Right ventricle myocardium inferior (tissue), 1 donor: ENCODE measurements at regions not wholly inside any gene's neighbourhood (a gene's known extent, or its start where the extent isn't known, plus 50 kb on each side); places are given as distances from the start of the nearest gene placed in this dataset.
"Not testable (repeated sequence)": the region's sequence is repeated elsewhere in the genome, so short reads cannot be mapped to it uniquely, and the experiment has no call there.

Experiments used
- ATAC-seq: fragments of 200-7000 bp; cut with Tn5 transposase; one replicate; pipeline ENCODE4 v1.9.1; 2020; ENCODE audit warnings: mild to moderate bottlenecking, moderate library complexity
- DNase-seq: peaks from one replicate; pipeline ENCODE4 v3.0.0; 2021; ENCODE audit errors: missing footprints
- intact Hi-C: fragments of 100-400 bp; cut with DNase I; formaldehyde crosslinking; loops from one replicate; pipeline ENCODE4 v1.11.0; 2022
- donor health status: DM: no; HTN: yes; CAD: no; lungs with severe emphysema.

DNA sequence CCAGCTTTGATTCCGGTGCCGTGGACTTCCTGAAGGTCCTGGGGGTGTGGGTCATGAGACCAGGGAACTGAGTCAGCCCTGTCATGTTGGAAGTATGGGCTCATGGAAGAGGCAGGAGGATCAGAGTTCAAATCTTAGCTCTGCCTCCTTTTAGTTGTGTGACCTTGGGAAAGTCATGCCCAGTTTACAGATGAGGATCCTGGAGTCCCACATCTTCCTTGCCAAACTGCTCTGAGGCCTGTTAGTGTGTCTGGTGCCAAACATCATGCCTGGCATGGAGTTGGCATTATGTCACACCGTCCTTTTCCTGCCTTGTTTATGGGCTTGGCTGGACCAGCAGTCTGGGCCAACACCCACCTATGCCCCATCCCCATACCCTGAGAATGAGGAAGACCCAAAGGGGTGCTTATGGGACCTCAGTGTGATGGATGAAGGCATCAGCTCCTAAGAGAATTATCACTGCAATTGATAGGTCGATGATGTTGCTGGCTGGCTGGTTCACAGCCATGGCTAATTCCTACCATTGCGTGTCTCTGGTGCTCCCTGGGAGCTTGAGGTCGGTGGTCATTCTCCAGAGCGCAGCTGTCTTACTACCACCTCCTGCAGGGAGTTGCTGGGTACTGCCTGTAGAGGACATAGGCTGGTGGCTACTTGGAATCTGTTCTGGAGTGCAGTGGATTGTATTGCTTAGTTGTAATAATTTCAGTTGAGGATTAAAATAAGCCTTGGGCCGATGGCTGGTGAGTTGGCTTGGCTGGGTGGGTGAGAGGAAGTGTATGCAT lies 140.5 kb upstream of the PITX1 start:
- DNase-seq (no peak), ATAC-seq (no peak)
- intact Hi-C loops, result no loop called here

DNA sequence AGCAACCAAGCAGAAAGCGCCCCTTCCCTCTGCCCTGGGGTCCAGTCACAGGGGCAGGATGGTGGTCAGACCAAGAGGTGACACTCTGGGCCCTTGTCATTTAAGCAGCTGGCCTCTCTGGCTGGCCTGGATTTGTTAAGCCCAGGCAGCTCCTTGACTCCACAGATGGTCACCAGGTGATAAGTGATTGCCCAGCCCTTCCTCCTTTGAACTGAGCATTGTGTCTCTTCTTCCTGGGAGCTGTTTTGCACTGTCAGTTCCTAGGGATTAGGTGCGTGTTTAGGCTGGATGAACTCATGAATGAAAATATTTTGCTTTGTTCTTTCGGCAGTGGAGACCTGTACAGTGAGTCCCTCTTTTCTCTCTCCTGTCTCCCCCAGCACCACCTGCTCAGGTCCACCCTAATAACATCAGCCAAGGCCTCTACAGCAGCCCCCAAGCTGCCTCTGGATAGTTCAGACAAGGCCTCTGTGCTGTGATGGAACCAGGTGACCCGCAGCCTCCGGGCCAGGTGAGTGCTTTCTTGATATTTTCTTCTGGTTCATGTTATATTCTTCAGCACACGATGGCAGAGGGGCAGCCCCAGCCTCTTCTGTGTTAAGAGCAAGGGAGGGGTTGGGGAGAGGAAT lies 139.7 kb upstream of the PITX1 start:
- no peak for ATAC-seq
- DNase-seq, result no peak
- intact Hi-C loops, result no loop called here

DNA sequence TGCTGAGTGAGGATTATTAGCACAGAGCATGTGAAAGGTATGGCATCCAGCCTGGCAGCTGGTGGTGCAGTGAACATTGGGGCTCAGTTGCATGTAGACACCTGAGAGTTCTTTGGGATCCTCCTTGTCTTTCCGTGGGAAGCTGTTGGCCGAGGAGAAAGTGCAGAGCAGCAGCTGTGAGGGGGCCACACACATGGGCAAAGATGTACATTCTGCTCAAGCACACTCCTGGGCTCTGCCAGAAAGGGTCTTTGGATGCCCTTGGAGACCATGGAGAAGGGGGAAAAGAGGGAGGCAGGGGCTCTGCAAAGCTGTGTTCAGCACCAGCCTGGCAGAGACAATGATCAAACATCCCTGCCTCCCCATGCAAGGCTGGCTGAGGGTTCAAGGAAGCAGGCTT lies 138.7 kb upstream of the PITX1 start:
- ATAC-seq, result no peak
- intact Hi-C loops, result no loop called here
- no peak for DNase-seq

DNA sequence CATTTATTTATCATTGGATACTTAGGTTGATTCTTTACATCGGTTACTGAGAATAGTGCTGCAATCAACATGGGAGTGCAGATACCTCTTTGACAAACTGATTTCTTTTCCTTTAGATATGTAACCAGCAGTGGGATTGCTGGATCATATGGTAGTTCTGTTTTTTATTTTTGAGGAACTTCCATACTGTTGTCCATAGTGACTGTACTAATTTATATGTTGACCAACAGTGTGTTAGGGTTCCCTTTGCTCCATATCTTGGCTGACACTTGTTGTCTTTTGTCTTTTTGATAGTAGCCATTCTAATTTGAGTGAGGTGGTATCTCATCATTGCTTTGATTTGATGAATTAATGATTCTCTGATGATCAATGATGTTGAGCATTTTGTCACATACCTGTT lies 137.3 kb upstream of the PITX1 start:
- DNase-seq (no peak), ATAC-seq (no peak)
- intact Hi-C loops, result no loop called here

DNA sequence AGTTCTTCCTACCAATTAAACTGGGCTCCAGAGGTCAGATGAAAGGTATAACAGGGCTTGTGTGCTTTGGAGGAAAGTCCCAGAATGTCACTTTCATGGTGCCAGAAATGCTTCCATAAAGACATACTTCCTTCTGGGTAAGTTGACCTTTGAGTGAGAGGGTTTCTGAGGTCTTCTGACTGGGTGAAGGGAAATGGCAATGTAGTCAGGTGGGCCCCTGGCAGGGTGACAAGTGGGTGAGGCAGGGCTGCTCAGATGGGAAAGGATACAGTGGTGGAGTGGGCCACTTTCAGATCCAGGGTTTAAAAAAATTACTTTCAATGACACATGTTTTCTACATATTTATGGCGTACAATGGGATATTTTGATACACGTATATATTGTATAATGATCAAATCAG lies 136.5 kb upstream of the PITX1 start:
- intact Hi-C loops, result no loop called here
- DNase-seq (no peak), ATAC-seq (no peak)

DNA sequence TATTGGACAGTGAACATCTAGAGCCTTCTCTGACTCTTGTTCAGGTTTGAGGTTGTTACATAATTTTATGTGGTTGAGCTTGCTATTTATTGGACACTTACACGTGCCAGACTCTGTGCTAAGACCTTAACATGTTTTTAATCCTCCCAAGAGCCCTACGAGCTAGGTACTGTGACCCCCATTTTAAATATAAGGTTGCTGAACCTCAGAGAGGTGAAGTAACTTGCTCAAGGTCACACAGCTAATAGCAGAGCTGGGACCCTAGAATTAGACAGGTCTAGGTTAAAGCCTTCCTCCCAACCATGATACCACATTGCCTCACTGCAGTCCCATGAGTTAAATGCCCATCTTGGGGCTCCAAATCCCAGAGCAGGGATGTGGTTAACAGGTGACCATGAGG lies 135.7 kb upstream of the PITX1 start:
- no peak for DNase-seq
- ATAC-seq, result no peak
- intact Hi-C loops, result no loop called here

DNA sequence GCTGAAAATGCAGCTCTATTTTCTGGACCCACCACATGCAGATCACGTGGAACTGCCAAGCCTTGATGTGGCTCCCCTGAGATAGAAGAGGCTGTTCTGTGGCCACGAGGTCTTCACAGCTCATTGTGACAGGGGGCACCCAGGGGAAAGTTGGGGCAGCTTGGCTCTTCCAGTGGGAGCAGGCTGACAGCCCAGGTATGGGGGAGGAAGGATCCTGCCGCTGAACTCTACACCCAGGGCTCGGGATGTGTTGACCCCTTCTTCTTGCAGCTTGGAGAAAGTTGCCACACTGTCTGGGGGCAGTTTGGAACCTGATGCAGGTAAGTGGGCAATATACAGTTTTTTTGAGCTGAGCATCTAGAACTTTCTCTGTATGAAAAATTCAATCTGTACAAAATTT lies 133.6 kb upstream of the PITX1 start:
- ATAC-seq (no peak), DNase-seq (no peak)
- intact Hi-C loops, result no loop called here

DNA sequence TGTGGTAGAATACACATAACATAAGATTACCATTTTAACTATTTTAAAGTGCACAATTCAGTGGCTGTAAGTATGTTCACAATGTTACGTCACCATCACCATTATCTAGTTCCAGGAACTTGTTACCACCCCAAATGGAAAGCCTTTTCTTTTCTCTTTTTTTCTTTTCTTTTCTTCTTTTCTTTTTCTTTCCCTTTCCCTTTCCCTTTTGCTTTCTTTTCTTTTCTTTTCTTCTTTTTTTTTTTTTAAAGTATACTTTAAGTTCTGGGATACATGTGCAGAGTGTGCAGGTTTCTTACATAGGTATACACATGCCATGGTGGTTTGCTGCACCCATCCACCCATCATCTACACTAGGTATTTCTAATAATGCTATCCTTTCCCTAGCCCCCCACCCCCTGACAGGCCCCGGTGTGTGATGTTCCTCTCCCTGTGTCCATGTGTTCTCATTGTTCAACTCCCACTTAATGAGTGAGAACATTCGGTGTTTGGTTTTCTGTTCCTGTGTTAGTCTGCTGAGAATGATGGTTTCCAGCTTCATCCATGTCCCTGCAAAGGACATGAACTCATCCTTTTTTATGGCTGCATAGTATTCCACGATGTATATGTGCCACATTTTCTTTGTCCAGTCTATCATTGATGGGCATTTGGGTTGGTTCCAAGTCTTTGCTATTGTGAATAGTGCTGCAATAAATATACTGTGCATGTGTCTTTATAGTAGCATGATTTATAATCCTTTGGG lies 131.0 kb upstream of the PITX1 start:
- intact Hi-C loops, ATAC-seq, DNase-seq: not testable (repeated sequence)

DNA sequence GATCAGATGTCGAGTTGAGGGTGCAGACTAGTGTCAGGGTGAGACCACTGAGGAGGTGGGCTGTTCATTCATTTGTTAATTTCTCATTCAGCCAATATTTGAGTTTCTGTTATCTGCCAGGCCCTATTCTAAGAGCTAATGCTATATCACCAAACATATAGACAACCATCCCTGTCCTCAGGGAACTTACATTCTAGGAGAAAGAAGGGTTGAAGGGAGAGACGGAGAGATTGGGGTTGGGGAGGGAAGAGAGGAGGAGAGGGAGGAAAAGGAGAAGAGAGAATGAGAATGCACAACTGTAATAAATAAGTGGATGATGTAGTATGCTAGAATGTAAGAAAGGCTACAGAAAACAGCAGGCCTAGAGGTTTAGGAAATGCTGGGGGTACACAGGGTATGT lies 129.9 kb upstream of the PITX1 start:
- intact Hi-C loops, result no loop called here
- ATAC-seq, result no peak
- no peak for DNase-seq

DNA sequence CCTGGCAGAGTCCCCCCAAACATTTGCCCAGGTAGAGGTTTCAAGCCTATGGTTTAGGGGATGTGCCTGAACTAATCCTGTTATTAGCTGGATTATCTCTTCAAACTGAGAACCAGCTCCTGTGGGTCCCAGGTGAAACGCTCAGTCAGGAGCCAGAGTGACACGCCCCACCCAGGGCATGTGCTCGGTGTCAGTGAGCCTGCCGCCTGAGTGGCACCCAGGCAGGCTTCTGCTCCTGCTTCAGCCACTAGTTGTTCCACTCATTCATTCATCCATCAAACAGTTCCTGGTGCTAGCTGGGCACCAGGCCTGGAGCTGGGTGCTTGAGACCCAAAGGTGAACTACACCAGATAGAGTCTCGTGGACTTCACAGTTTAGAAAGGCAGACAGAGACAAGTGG lies 129.4 kb upstream of the PITX1 start:
- no peak for DNase-seq
- intact Hi-C loops, result no loop called here
- ATAC-seq, result no peak

DNA sequence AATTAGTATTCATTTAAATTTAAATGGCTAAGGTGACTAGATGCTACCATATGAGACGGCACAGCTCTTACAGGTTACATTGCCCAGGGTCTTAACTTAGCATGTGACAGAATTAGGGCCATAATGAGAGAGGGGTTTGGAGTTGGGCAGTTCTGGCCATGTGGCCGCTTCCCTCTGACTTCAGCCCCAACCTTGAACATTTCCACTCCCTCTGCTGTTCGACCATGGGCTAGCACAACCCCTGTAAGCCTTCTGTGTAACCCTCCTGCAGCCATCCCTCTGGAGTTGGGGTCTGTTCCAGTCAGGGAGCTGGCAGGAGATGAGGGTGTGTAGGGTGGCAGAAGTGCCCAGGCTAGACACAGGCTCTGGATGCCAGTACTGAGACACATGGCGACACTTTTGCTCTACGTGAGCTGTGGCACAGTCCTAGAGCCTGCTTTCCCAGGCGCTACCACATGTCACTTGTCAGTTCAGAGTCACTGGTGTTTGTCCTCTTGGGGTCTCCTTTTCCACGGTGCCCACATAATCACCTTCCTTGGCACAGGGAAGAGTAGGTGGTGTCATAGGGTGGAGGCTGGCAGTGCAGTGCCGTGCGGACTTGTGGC lies 128.7 kb upstream of the PITX1 start:
- ATAC-seq, result no peak
- intact Hi-C loops, result no loop called here
- no peak for DNase-seq

DNA sequence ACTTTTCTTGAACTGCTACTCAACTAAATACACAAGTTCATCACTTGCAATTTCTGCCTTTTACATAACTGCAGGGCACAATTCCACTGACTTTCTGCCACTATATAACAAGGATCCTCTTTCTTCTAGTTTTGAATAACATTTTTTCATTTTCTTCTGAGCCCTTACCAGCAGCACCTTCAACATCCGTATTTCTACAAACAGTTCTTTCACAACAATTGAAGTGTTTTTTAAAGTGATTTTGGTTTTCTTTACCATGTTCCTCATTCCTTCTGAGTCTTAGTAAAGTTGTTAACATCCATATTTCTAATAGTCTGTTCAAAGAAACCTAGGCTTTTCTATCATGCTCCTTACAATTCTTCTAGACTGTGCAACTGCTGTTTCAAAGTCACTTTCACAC lies 127.2 kb upstream of the PITX1 start:
- intact Hi-C loops, result no loop called here
- no peak for ATAC-seq

DNA sequence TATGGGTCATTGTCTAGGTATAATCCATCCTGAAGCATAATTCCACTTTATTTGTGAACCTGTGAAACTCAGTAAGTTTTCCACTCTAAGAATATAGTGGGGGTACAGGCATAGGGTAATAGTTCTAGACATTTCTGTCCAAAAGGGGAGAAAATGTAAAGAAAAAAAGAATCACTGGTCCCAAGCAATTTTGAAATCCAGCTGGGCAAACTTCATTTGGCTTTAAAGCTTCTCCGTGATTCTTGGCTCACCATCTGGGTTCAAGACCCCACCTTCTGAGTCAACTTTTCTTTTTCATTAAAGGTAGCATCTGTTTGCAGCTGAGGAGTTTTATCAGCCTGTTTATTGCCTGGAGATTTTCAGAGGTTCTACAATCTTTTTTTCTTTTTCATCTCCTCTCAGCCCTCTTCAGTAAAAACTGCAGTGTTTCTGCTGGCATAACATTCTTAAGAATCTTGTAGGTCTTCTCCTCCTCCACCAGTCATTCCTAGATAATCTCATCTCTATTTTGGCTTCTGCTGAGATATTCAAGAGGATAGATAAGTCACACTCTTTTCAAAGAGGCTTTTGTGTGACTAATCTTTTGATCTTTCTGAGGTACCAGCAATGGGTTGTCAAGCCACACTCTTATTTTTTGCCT lies 126.1 kb upstream of the PITX1 start:
- intact Hi-C loops, result no loop called here
- DNase-seq (no peak), ATAC-seq (no peak)

More for the DNA sequence above, 127.2 kb upstream of the PITX1 start:
- no peak for DNase-seq

DNA sequence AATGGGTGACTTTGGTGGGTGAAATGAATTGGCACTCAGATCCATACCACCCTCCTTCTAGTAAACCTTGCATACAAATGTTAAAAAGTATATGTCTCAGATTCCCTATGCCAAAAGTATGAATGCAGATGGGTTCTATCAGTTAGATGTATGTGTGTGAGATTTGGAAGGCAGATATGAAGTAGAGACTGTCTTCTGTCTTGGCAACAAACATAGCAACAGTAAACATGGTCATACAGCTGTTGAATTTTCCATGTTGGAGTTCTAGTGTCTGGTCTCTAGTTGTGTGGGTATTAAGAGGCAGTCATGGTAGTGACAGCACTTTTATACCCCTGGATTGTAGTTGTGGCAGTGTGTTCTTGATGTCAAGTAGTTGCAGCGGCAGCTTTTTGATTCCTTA lies 125.6 kb upstream of the PITX1 start:
- no peak for DNase-seq
- ATAC-seq, result no peak
- intact Hi-C loops, result no loop called here

DNA sequence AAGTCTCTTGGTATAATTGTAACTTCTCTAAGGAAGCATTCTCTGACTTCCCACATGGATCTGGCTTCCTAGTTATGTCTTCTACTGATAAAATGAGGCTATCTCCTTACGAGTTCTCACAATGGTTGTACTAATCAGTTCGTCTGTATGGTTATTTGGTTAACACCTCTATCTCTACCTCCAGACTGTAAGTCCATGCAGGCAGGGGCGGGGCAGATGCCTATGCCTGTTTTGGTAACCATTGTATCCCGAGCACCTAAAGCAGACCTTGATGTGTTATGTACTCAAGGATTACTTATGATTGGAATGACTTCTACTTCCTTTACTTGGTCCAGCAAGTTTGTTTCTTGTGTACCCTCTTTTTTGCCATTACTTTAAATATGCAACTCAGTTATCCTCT lies 125.0 kb upstream of the PITX1 start:
- intact Hi-C loops, result no loop called here
- no peak for ATAC-seq
- no peak for DNase-seq

DNA sequence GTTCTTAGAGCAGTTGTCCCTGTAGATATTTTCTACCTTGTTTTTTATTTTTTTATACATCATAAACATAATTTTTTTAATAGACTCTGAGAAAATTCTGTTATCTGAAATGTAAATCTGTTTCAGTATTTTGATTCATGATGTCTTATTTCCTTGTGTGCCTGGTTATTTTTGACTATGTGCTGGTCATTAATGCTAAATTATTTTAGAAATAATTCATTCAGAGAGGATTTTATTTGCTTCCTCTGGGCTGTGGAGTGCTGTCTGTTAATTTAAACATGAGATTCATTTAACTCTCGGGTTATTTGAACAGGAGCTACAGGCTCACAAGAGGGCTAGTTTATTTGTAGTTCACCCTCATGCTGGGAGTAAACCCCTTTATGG lies 124.3 kb upstream of the PITX1 start:
- no peak for ATAC-seq
- no peak for DNase-seq

DNA sequence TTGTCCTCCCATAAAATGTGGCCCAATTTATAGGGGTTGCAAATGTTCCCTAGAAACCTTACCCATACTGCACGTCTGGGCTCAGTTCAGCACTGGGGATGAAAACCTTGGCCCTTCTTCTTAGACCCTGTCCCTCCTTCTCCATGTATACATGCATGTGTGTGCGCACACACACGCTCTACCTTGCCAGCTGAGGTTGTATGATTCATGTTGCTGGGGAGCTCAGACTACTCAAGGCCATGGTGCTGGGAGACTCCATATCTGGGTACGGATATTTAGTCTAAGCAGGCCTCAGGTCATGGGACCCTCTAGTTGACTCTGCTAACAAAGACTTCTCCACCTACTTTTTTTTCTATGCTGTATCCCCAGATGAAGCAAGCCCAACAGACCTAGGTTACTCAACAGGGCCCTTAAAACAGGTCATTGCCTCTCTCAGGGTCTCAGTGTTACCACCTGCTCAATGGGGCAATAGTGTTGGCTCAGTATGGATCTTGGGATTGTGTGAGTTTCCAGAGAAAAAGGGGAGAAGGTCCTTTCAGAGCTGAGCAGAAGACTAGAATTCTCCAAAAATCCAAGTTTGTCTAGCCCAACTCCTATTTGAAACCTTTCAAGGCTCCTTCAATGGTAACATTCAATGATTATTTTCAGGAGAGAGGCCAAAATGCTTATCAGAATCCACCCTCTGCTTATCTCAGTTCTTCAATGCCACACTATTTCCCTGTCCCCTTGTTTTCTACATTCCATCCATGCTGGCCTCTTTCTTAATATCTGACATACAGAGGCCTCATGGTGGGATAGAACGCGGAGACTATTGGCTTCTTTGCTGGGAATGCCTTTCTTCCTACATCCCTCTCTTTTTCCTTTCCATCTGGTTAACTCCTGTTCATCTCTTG lies 123.6 kb upstream of the PITX1 start:
- intact Hi-C loops, result no loop called here
- no peak for ATAC-seq
- DNase-seq, result no peak

More for the DNA sequence above, 124.3 kb upstream of the PITX1 start:
- intact Hi-C loops, result no loop called here

DNA sequence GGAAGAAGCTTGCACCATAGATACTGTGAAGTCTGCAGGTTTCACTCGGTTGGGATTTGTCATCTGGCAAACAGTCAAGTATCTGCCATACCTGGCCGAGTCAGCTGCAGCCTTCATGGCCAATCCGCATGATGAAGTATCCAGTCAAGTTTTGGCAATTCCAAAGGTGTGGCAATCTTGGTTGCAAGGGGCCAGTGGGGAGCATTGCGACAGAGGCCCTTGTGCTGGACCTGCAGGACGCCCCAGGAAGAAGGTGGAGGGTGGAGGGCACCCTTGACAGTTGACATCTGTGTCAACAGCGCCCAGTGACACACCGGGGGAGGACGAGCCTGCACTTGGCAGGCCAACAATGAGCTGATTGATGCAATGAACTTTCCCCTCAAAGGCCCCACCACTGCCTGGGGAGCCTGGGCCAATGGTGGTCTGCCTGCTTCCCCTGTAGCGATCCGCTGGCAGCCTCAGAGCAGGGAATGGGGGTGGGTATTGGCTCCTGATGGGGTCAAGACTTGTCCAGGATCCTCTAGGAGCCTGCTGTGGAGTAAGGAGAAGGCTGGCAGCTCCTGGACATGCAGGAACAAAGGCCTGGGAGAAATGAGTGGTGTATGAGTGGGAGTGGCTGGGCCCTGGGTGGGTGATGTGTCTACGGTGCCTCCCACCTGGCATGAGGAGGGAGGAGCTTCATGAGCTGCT lies 122.8 kb upstream of the PITX1 start:
- no peak for ATAC-seq
- no peak for DNase-seq
- intact Hi-C loops, result no loop called here
